B cell (primary cell): ENCODE measurements at regions not wholly inside any gene's neighbourhood (a gene's known extent, or its start where the extent isn't known, plus 50 kb on each side); places are given as distances from the start of the nearest gene placed in this dataset.

Source experiments
- ATAC-seq: fragments of 200-7000 bp; cut with Tn5 transposase; one replicate; pipeline ENCODE4 v1.10.0; 2021; ENCODE audit warnings: low read depth, mild to moderate bottlenecking, moderate number of reproducible peaks, moderate library complexity
- CTCF ChIA-PET: fragments of 350-600 bp; sonication (Branson Sonifier 250); formaldehyde crosslinking; loops from one replicate; lab custom pipeline; 2021; ENCODE audit warnings: antibody characterized with exemption, inconsistent platforms; lab: Charles Lee
- POLR2A ChIA-PET: fragments of 350-600 bp; sonication (Branson Sonifier 250); formaldehyde crosslinking; loops from one replicate; lab custom pipeline; 2021; ENCODE audit warnings: antibody characterized with exemption; lab: Charles Lee
- DNase-seq: peaks from one replicate; pipeline ENCODE4 v3.0.0; 2013
- H2AFZ ChIP-seq: 2 replicates; pipeline ENCODE4 v1.6.1; 2012; ENCODE audit warnings: mild to moderate bottlenecking, low read depth, low read length; ENCODE audit not compliant: insufficient read depth, poor library complexity, severe bottlenecking
- H3K27ac ChIP-seq, 2 donors: 1 replicate in 1 of 2; 2 replicates in 1 of 2; pipeline ENCODE4 v1.5.1; 2012 to 2013; ENCODE audit warnings: low read length in 2 of 2, mild to moderate bottlenecking in 2 of 2, moderate library complexity in 1 of 2
- H3K27me3 ChIP-seq, 4 experiments: fragments of 200-600 bp in 1 of 4; sonication (generic) in 1 of 4; replicated peaks in 1 of 4; 1 replicate in 2 of 4; 2 replicates in 2 of 4; pipeline versions ENCODE4 v1.6.1 to v1.7.0; 2013 to 2016; ENCODE audit warnings: low read length in 3 of 4, mild to moderate bottlenecking in 2 of 4, mixed read lengths in 1 of 4, moderate library complexity in 1 of 4; ENCODE audit not compliant: insufficient read depth in 4 of 4, control insufficient read depth in 3 of 4; ENCODE audit errors: control extremely low read depth in 1 of 4
- H3K36me3 ChIP-seq, 2 experiments: replicated peaks in 1 of 2; 1 replicate in 1 of 2; 2 replicates in 1 of 2; pipeline versions ENCODE4 v1.6.1 to v1.7.1; 2013; ENCODE audit warnings: low read length in 1 of 2; ENCODE audit not compliant: insufficient read depth in 2 of 2, control insufficient read depth in 1 of 2; ENCODE audit errors: control extremely low read depth in 1 of 2, extremely low read depth in 1 of 2
- H3K4me1 ChIP-seq, 2 donors: fragments of 200-600 bp in 1 of 2; sonication (generic) in 1 of 2; 1 replicate in 1 of 2; 2 replicates in 1 of 2; pipeline versions ENCODE4 v1.5.1 to v1.6.1; 2013 to 2017; ENCODE audit warnings: low read length in 2 of 2; ENCODE audit not compliant: control insufficient read depth in 2 of 2, insufficient read depth in 2 of 2
- H3K4me2 ChIP-seq: replicated peaks from 2 replicates; pipeline ENCODE3; 2012; ENCODE audit warnings: mild to moderate bottlenecking, low read depth, low read length; ENCODE audit not compliant: poor library complexity, severe bottlenecking
- H3K4me3 ChIP-seq, 5 experiments: fragments of 200-600 bp in 1 of 5; sonication (generic) in 1 of 5; 1 replicate in 3 of 5; 2 replicates in 2 of 5; pipeline versions ENCODE4 v1.5.1 to v1.7.0; 2011 to 2016; ENCODE audit warnings: low read length in 4 of 5, mild to moderate bottlenecking in 4 of 5, low read depth in 2 of 5, control low read depth in 1 of 5, moderate library complexity in 1 of 5; ENCODE audit not compliant: insufficient read depth in 1 of 5; ENCODE audit errors: control extremely low read depth in 1 of 5, extremely low read depth in 1 of 5
- H3K79me2 ChIP-seq: fragments of 200-600 bp; sonication (generic); one replicate; pipeline ENCODE4 v1.6.0; 2016; ENCODE audit warnings: low read length; ENCODE audit not compliant: control insufficient read depth, insufficient read depth
- H3K9ac ChIP-seq: fragments of 200-600 bp; sonication (generic); 2 replicates; pipeline ENCODE4 v1.6.1; 2017; ENCODE audit warnings: mild to moderate bottlenecking, low read length, moderate library complexity
- H3K9me3 ChIP-seq, 3 donors: one replicate each; pipeline versions ENCODE4 v1.6.1 to v1.7.1; 2013; ENCODE audit warnings: low read length in 2 of 3; ENCODE audit not compliant: control insufficient read depth in 2 of 3, insufficient read depth in 1 of 3; ENCODE audit errors: control extremely low read depth in 1 of 3
- H4K20me1 ChIP-seq: 2 replicates; pipeline ENCODE4 v1.6.0; 2012; ENCODE audit warnings: mild to moderate bottlenecking, low read length; ENCODE audit not compliant: insufficient read depth, control insufficient read depth, poor library complexity, severe bottlenecking
- H3K27ac Mint-ChIP-seq: one replicate; pipeline ENCODE4 v1.8.0; 2021; ENCODE audit warnings: mixed read lengths
- H3K27me3 Mint-ChIP-seq: one replicate; pipeline ENCODE4 v1.8.0; 2021; ENCODE audit warnings: mixed read lengths
- H3K4me1 Mint-ChIP-seq: one replicate; pipeline ENCODE4 v1.8.0; 2021; ENCODE audit warnings: mixed read lengths
- H3K4me3 Mint-ChIP-seq: one replicate; pipeline ENCODE4 v1.8.0; 2021; ENCODE audit warnings: mixed read lengths
- H3K9me3 Mint-ChIP-seq: one replicate; pipeline ENCODE4 v1.8.0; 2022; ENCODE audit warnings: mixed read lengths; ENCODE audit not compliant: insufficient read depth
- CTCF ChIP-seq: fragments of 200-600 bp; IDR thresholded peaks from one replicate; pipeline ENCODE4 v1.8.0; 2022; ENCODE audit warnings: antibody characterized with exemption, mild to moderate bottlenecking
- EZH2 ChIP-seq: IDR thresholded peaks from 2 replicates; pipeline ENCODE4 v1.6.1; 2012; ENCODE audit warnings: borderline replicate concordance, low read depth, mild to moderate bottlenecking, moderate library complexity, low read length; ENCODE audit not compliant: insufficient read depth, poor library complexity, severe bottlenecking
- WGBS: methylation state at CpG from one replicate; pipeline ENCODE4 v1.1.5; 2013; ENCODE audit warnings: missing lambda C conversion rate; ENCODE audit not compliant: insufficient coverage; 5-methylcytosine and 5-hydroxymethylcytosine counted together
- intact Hi-C: fragments of 100-400 bp; cut with micrococcal nuclease; formaldehyde crosslinking; loops from one replicate; pipeline ENCODE4 v1.10.0; 2022

GRCh38 chr10:11679946-11680345, 62.2 kb upstream of the ECHDC3 start:
- CTCF ChIA-PET: interaction anchor here (1.3 to 2.3 kb wide), 3 partner anchors 19 to 45 kb away, joined by 3 to 7 read pairs (median 5); no protein-coding TSS in a partner anchor
- WGBS: 21% methylated on average over 2 of the region's 3 CpGs
- Histone ChIP-seq H3K27ac (peak overlapping the region; percentile 34 to 96), H4K20me1 (no peaks in the 10 kb centered on the region), H3K4me2 (peak overlapping the region; percentile 84), H2AFZ (no peak overlapping the region), H3K36me3 (no peaks in the 10 kb centered on the region), H3K27me3 (no peaks in the 10 kb centered on the region), H3K79me2 (peaks cover 53% of the 10 kb centered on the region), H3K9me3 (peaks cover 0 to 10% (median 1%) of the 10 kb centered on the region in 3 donors), H3K4me1 (peaks cover 94% of the 10 kb centered on the region in 2 donors), H3K4me3 (no peak overlapping the region), H3K9ac (no peak overlapping the region)
- no peak for DNase-seq
- Mint-ChIP-seq H3K4me3 (peak overlapping the region; percentile 7), H3K27ac (peak overlapping the region; percentile 81), H3K9me3 (no peaks in the 10 kb centered on the region), H3K4me1 (peaks cover 87% of the 10 kb centered on the region), H3K27me3 (no peaks in the 10 kb centered on the region)
- no peak for TF ChIP-seq CTCF
- no peak for TF ChIP-seq EZH2
- POLR2A ChIA-PET: no interaction called here
- intact Hi-C loops: loop anchor here (5.0 kb wide), 1 partner anchor 118 kb away; no protein-coding TSS in a partner anchor
- no peak for ATAC-seq

- CTCF ChIA-PET: interaction anchor here (0.6 to 2.3 kb wide), 13 partner anchors 11 to 163 kb away, joined by 3 to 7 read pairs (median 4); partner anchors contain the start of gene USP6NL
- Histone ChIP-seq H3K4me1 (peaks cover 94 to 97% of the 10 kb centered on the region in 2 donors), H3K9ac (peak overlapping the region; percentile 40), H4K20me1 (no peaks in the 10 kb centered on the region), H3K4me3 (peak overlapping the region in 3 of 5 experiments; percentile 3 to 33 (median 30)), H3K36me3 (no peaks in the 10 kb centered on the region), H3K79me2 (peaks cover 61% of the 10 kb centered on the region), H3K27ac (peak overlapping the region; percentile 25 to 35), H3K4me2 (peak overlapping the region; percentile 68), H3K27me3 (no peaks in the 10 kb centered on the region), H3K9me3 (peaks cover 0 to 10% (median 1%) of the 10 kb centered on the region in 3 donors), H2AFZ (no peak overlapping the region)
- WGBS: 15% methylated on average over 4 of the region's 17 CpGs
- POLR2A ChIA-PET: interaction anchor here (0.6 to 1.7 kb wide), 11 partner anchors 9 to 147 kb away, joined by 3 to 13 read pairs (median 4); partner anchors contain the start of gene USP6NL
- Mint-ChIP-seq H3K4me3 (peak overlapping the region; percentile 85), H3K27ac (peak overlapping the region; percentile 92), H3K9me3 (no peaks in the 10 kb centered on the region), H3K27me3 (no peaks in the 10 kb centered on the region), H3K4me1 (peaks cover 87% of the 10 kb centered on the region)
- ATAC-seq (peak; percentile 83), DNase-seq (peak; percentile 78)
- no peak for TF ChIP-seq CTCF
- TF ChIP-seq EZH2: no peak
- intact Hi-C loops: loop anchor here (1.0 kb wide), 2 partner anchors 8 to 12 kb away; no protein-coding TSS in a partner anchor
These were observed 63.9 kb upstream of the ECHDC3 start for GRCh38 chr10:11678074-11678793.
